HG03442 (cell line): ENCODE measurements at regions not wholly inside any gene's neighbourhood (a gene's known extent, or its start where the extent isn't known, plus 50 kb on each side); places are given as distances from the start of the nearest gene placed in this dataset.

Experiments
- ATAC-seq: cut with Tn5 transposase; IDR thresholded peaks from one replicate; pipeline ENCODE4 v1.9.1; 2021; ENCODE audit warnings: mild to moderate bottlenecking, moderate library complexity; ENCODE audit not compliant: unreplicated experiment

GRCh38 chr5:144886668-144887067 is 716.0 kb downstream of the KCTD16 start:
- no peak for ATAC-seq

- no peak for ATAC-seq
These were observed 712.1 kb downstream of the KCTD16 start for GRCh38 chr5:144882739-144883283.

GRCh38 chr5:144880513-144880912 is 709.8 kb downstream of the KCTD16 start:
- no peak for ATAC-seq

- ATAC-seq: no peak
These were observed 706.3 kb downstream of the KCTD16 start for GRCh38 chr5:144876990-144877389.

GRCh38 chr5:144873076-144873475 is 702.4 kb downstream of the KCTD16 start:
- no peak for ATAC-seq

GRCh38 chr5:144864118-144864517 is 693.4 kb downstream of the KCTD16 start:
- ATAC-seq: no peak

GRCh38 chr5:144857454-144857853 is 686.8 kb downstream of the KCTD16 start:
- no peak for ATAC-seq

GRCh38 chr5:144844086-144844485 is 673.4 kb downstream of the KCTD16 start:
- ATAC-seq: no peak

- no peak for ATAC-seq
These were observed 661.7 kb downstream of the KCTD16 start for GRCh38 chr5:144832416-144832815.

GRCh38 chr5:144831650-144832049 is 661.0 kb downstream of the KCTD16 start:
- ATAC-seq: no peak

- no peak for ATAC-seq
These were observed 651.8 kb downstream of the KCTD16 start for GRCh38 chr5:144822503-144822902.

GRCh38 chr5:144820278-144820677 is 649.6 kb downstream of the KCTD16 start:
- ATAC-seq: no peak

- no peak for ATAC-seq
These were observed 644.5 kb downstream of the KCTD16 start for GRCh38 chr5:144815131-144815530.

GRCh38 chr5:144812763-144813162 is 642.1 kb downstream of the KCTD16 start:
- no peak for ATAC-seq

- no peak for ATAC-seq
These were observed 629.5 kb downstream of the KCTD16 start for GRCh38 chr5:144800169-144800568.

GRCh38 chr5:144798595-144798994 is 627.9 kb downstream of the KCTD16 start:
- no peak for ATAC-seq

- ATAC-seq: no peak
These were observed 624.2 kb downstream of the KCTD16 start for GRCh38 chr5:144794922-144795321.

- no peak for ATAC-seq
These were observed 617.9 kb downstream of the KCTD16 start for GRCh38 chr5:144788556-144788955.

- ATAC-seq: no peak
These were observed 617.4 kb downstream of the KCTD16 start for GRCh38 chr5:144788046-144788445.

- ATAC-seq: no peak
These were observed 608.7 kb downstream of the KCTD16 start for GRCh38 chr5:144779368-144779767.

- ATAC-seq: no peak
These were observed 607.9 kb downstream of the KCTD16 start for GRCh38 chr5:144778561-144778960.

GRCh38 chr5:144774197-144774596 is 603.5 kb downstream of the KCTD16 start:
- no peak for ATAC-seq

- ATAC-seq: no peak
These were observed 603.0 kb downstream of the KCTD16 start for GRCh38 chr5:144773628-144774027.
